ENCODE measurements at regions not wholly inside any gene's neighbourhood (a gene's known extent, or its start where the extent isn't known, plus 50 kb on each side); places are given as distances from the start of the nearest gene placed in this dataset.
A peak's percentile ranks its signal among the peaks of the same experiment; 100 is the strongest.

DNA sequence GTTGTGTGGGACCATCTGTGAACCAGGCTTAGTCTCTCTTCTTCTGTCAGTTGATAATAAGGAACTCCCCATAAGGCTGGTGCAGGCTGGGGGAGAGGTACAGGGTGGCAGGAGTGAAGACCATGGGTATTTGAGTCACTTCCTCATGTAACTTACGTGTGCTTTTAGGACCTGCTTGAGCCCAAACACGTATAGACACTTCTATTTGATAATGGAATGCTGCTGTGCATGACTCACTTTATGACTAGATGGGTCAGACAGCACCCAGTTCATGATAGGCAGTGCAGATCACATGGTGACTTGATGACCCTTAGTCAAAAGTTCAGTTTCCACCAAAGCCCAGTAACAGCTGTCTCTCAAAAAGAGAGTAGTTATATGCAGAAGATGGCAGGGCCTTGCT, 490.9 kb downstream of the ZBBX start:
- DNase-seq (ENCODE audit: low spot score) = no peak
- Histone ChIP-seq H3K9ac (ENCODE audit: low read depth, low read length, poor library complexity) (no peak overlapping the region), H3K27ac (replicated peaks; ENCODE audit: low read length) (no peak overlapping the region), H4K91ac (ENCODE audit: low read depth, low read length, poor library complexity) (no peak overlapping the region), H2AFZ (ENCODE audit: low read length) (no peak overlapping the region), H3K14ac (ENCODE audit: low read length) (no peak overlapping the region), H3K4ac (ENCODE audit: low read length) (no peak overlapping the region), H3K18ac (ENCODE audit: low read length) (no peak overlapping the region), H3K36me3 (replicated peaks in 1 of 2; ENCODE audit: control insufficient read depth in 2 of 2, insufficient read depth in 2 of 2, low read length in 2 of 2) (no peaks in the 10 kb centered on the region), H3K23ac (ENCODE audit: low read depth, low read length, poor library complexity) (no peak overlapping the region), H2BK12ac (ENCODE audit: low read length) (no peak overlapping the region), H3K4me1 (ENCODE audit: control insufficient read depth in 2 of 2, insufficient read depth in 1 of 2, low read depth in 1 of 2, low read length in 2 of 2) (no peaks in the 10 kb centered on the region), H3K4me3 (ENCODE audit: low read length in 2 of 2) (no peak overlapping the region), H4K8ac (ENCODE audit: low read depth, low read length) (no peak overlapping the region), H2BK15ac (ENCODE audit: low read length) (no peak overlapping the region), H3K27me3 (ENCODE audit: control insufficient read depth in 3 of 3, insufficient read depth in 3 of 3, low read depth in 1 of 3, low read length in 3 of 3) (no peaks in the 10 kb centered on the region), H3K79me1 (ENCODE audit: low read depth, low read length) (no peaks in the 10 kb centered on the region), H3K4me2 (ENCODE audit: insufficient read depth, low read length, poor library complexity, severe bottlenecking) (no peak overlapping the region), H2BK120ac (ENCODE audit: low read depth, low read length) (no peak overlapping the region), H2AK5ac (ENCODE audit: low read depth, low read length) (no peak overlapping the region), H3K9me3 (replicated peaks in 1 of 2; ENCODE audit: control insufficient read depth in 2 of 2, insufficient read depth in 1 of 2, low read depth in 1 of 2, low read length in 2 of 2) (no peaks in the 10 kb centered on the region), H2BK5ac (ENCODE audit: low read length) (no peak overlapping the region)
- no CpG with 5 or more reads among the region's 2 CpGs for WGBS, 2 donors (ENCODE audit: extremely low coverage in 2 of 2, insufficient read length in 2 of 2, insufficient replicate concordance in 1 of 2)

DNA sequence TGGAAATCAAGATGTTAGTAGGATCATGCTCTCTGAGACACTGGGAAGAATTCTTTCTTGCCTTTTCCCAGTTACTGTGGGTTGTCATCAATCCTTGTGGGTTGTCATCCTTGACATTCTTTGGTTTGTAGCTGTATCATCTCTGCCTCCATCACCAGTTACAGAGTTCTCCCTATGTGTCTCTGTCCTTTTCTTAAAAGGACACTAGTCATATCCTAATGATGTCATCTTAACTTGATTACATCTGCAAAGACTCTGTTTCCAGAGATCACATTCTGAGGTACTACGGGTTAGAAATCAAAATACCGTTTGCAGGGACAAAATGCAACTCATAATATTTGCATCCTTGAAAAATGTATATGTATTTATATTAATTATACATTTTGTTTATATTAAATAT, 500.4 kb downstream of the ZBBX start:
- Histone ChIP-seq H2AFZ (ENCODE audit: low read length) (no peak overlapping the region), H3K79me1 (ENCODE audit: low read depth, low read length) (no peaks in the 10 kb centered on the region), H2BK5ac (ENCODE audit: low read length) (no peak overlapping the region), H2AK5ac (ENCODE audit: low read depth, low read length) (no peak overlapping the region), H3K18ac (ENCODE audit: low read length) (no peak overlapping the region), H3K27ac (replicated peaks; ENCODE audit: low read length) (no peak overlapping the region), H3K4me1 (ENCODE audit: control insufficient read depth in 2 of 2, insufficient read depth in 1 of 2, low read depth in 1 of 2, low read length in 2 of 2) (no peaks in the 10 kb centered on the region), H3K14ac (ENCODE audit: low read length) (no peak overlapping the region), H4K91ac (ENCODE audit: low read depth, low read length, poor library complexity) (no peak overlapping the region), H3K4ac (ENCODE audit: low read length) (no peak overlapping the region), H2BK120ac (ENCODE audit: low read depth, low read length) (no peak overlapping the region), H2BK12ac (ENCODE audit: low read length) (no peak overlapping the region), H3K9me3 (replicated peaks in 1 of 2; ENCODE audit: control insufficient read depth in 2 of 2, insufficient read depth in 1 of 2, low read depth in 1 of 2, low read length in 2 of 2) (no peaks in the 10 kb centered on the region), H3K4me3 (ENCODE audit: low read length in 2 of 2) (no peak overlapping the region), H3K27me3 (ENCODE audit: control insufficient read depth in 3 of 3, insufficient read depth in 3 of 3, low read depth in 1 of 3, low read length in 3 of 3) (no peaks in the 10 kb centered on the region), H2BK15ac (ENCODE audit: low read length) (no peak overlapping the region), H3K4me2 (ENCODE audit: insufficient read depth, low read length, poor library complexity, severe bottlenecking) (no peak overlapping the region), H3K36me3 (replicated peaks in 1 of 2; ENCODE audit: control insufficient read depth in 2 of 2, insufficient read depth in 2 of 2, low read length in 2 of 2) (no peaks in the 10 kb centered on the region), H4K8ac (ENCODE audit: low read depth, low read length) (no peak overlapping the region), H3K23ac (ENCODE audit: low read depth, low read length, poor library complexity) (no peak overlapping the region), H3K9ac (ENCODE audit: low read depth, low read length, poor library complexity) (no peak overlapping the region)
- WGBS, 2 donors (ENCODE audit: extremely low coverage in 2 of 2, insufficient read length in 2 of 2, insufficient replicate concordance in 1 of 2) = no CpG with 5 or more reads among the region's 2 CpGs
- DNase-seq (ENCODE audit: low spot score) = no peak

DNA sequence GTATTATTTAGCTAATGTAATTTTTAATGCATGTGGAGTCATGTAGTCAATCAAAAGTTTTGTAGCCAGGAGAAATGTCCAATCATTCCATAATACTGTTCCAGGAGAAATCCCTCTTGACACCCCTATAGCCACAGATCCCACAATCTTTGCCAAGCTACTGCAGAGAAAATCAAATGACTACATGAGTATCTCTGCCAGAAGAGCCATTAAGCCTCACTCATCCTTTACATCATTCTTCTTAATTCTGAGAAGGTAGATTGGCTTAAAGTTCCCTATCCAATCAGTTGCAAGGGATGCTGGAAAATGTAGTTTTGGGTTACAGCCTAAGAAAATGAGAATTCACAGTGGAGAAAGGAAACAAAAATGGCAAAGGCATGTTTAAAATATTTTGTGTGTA, 502.1 kb downstream of the ZBBX start:
- DNase-seq (ENCODE audit: low spot score) = no peak
- Histone ChIP-seq H3K4me3 (ENCODE audit: low read length in 2 of 2) (no peak overlapping the region), H3K27ac (replicated peaks; ENCODE audit: low read length) (no peak overlapping the region), H2BK120ac (ENCODE audit: low read depth, low read length) (no peak overlapping the region), H3K23ac (ENCODE audit: low read depth, low read length, poor library complexity) (no peak overlapping the region), H2AK5ac (ENCODE audit: low read depth, low read length) (no peak overlapping the region), H4K8ac (ENCODE audit: low read depth, low read length) (no peak overlapping the region), H3K4me1 (ENCODE audit: control insufficient read depth in 2 of 2, insufficient read depth in 1 of 2, low read depth in 1 of 2, low read length in 2 of 2) (no peaks in the 10 kb centered on the region), H2BK15ac (ENCODE audit: low read length) (no peak overlapping the region), H3K36me3 (replicated peaks in 1 of 2; ENCODE audit: control insufficient read depth in 2 of 2, insufficient read depth in 2 of 2, low read length in 2 of 2) (no peaks in the 10 kb centered on the region), H2AFZ (ENCODE audit: low read length) (no peak overlapping the region), H3K14ac (ENCODE audit: low read length) (no peak overlapping the region), H2BK12ac (ENCODE audit: low read length) (no peak overlapping the region), H3K9me3 (replicated peaks in 1 of 2; ENCODE audit: control insufficient read depth in 2 of 2, insufficient read depth in 1 of 2, low read depth in 1 of 2, low read length in 2 of 2) (no peaks in the 10 kb centered on the region), H4K91ac (ENCODE audit: low read depth, low read length, poor library complexity) (no peak overlapping the region), H3K79me1 (ENCODE audit: low read depth, low read length) (no peaks in the 10 kb centered on the region), H3K9ac (ENCODE audit: low read depth, low read length, poor library complexity) (no peak overlapping the region), H2BK5ac (ENCODE audit: low read length) (no peak overlapping the region), H3K4me2 (ENCODE audit: insufficient read depth, low read length, poor library complexity, severe bottlenecking) (no peak overlapping the region), H3K18ac (ENCODE audit: low read length) (no peak overlapping the region), H3K27me3 (ENCODE audit: control insufficient read depth in 3 of 3, insufficient read depth in 3 of 3, low read depth in 1 of 3, low read length in 3 of 3) (no peaks in the 10 kb centered on the region), H3K4ac (ENCODE audit: low read length) (no peak overlapping the region)

DNA sequence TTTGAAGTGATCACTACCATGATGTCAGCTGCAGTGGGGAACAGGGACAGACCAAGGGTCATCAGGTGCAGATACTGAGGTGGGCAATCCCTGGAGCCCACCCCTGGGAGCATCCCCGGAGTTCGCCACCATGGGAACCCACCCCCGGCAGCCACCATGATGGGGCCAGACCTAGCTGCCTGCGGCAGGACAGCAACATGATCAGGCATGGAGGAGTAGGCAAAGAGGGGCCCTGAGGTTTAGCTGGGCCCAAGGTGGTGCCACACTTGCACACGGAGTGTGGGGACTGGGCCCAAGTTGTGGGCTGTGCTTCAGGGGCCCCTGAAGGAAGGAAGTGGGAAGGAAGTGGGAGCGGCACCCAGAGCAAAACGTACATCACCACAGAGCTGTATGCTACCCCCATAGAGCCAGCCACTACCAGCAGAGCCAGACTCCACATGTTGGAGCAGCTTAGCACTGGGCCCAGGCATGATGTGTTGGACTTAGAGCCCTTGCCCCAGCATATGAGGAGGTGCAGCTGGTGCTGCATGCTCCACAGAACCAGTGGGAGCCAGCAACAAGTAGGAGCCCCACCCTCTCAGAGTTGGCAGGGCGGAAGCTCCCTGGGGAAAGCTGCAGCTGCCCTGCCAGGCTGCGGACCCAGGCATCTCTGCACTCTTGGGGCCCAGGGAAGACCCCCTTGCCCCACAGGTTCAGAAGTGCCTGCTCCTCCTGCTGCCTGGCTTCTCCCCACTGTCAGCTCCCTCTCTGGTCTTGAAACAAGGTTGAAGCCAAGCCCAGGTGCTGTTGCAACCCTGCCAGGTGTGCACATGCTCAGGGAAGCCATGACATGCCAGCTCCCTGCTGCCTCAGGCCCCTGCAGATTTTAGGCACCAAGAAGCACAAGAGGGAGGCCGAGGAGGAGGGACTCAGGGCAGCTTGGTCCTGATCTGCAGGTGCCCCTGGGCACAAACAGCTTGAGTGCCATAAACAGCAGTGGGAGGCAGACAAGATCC, 515.3 kb downstream of the ZBBX start:
- Histone ChIP-seq H3K4me1 (ENCODE audit: control insufficient read depth in 2 of 2, insufficient read depth in 1 of 2, low read depth in 1 of 2, low read length in 2 of 2) (no peaks in the 10 kb centered on the region), H2BK120ac (ENCODE audit: low read depth, low read length) (no peak overlapping the region), H3K9ac (ENCODE audit: low read depth, low read length, poor library complexity) (no peak overlapping the region), H3K27ac (replicated peaks; ENCODE audit: low read length) (no peak overlapping the region), H3K18ac (ENCODE audit: low read length) (peak overlapping the region; percentile 1), H2BK12ac (ENCODE audit: low read length) (no peak overlapping the region), H3K23ac (ENCODE audit: low read depth, low read length, poor library complexity) (no peak overlapping the region), H3K9me3 (replicated peaks in 1 of 2; ENCODE audit: control insufficient read depth in 2 of 2, insufficient read depth in 1 of 2, low read depth in 1 of 2, low read length in 2 of 2) (no peaks in the 10 kb centered on the region), H3K27me3 (ENCODE audit: control insufficient read depth in 3 of 3, insufficient read depth in 3 of 3, low read depth in 1 of 3, low read length in 3 of 3) (no peaks in the 10 kb centered on the region), H3K4me2 (ENCODE audit: insufficient read depth, low read length, poor library complexity, severe bottlenecking) (no peak overlapping the region), H3K36me3 (replicated peaks in 1 of 2; ENCODE audit: control insufficient read depth in 2 of 2, insufficient read depth in 2 of 2, low read length in 2 of 2) (no peaks in the 10 kb centered on the region), H2AFZ (ENCODE audit: low read length) (peak overlapping the region; percentile 60), H3K4ac (ENCODE audit: low read length) (no peak overlapping the region), H4K8ac (ENCODE audit: low read depth, low read length) (peak overlapping the region; percentile 19), H2AK5ac (ENCODE audit: low read depth, low read length) (no peak overlapping the region), H4K91ac (ENCODE audit: low read depth, low read length, poor library complexity) (no peak overlapping the region), H3K79me1 (ENCODE audit: low read depth, low read length) (no peaks in the 10 kb centered on the region), H2BK5ac (ENCODE audit: low read length) (no peak overlapping the region), H3K4me3 (ENCODE audit: low read length in 2 of 2) (peak overlapping the region in 1 of 2 donors; percentile 38), H3K14ac (ENCODE audit: low read length) (peak overlapping the region; percentile 89), H2BK15ac (ENCODE audit: low read length) (peak overlapping the region; percentile 58)
- no CpG with 5 or more reads among the region's 10 CpGs for WGBS, 2 donors (ENCODE audit: extremely low coverage in 2 of 2, insufficient read length in 2 of 2, insufficient replicate concordance in 1 of 2)
- no peak for DNase-seq (ENCODE audit: low spot score)
